A673 (cell line): ENCODE measurements at regions not wholly inside any gene's neighbourhood (a gene's known extent, or its start where the extent isn't known, plus 50 kb on each side); places are given as distances from the start of the nearest gene placed in this dataset.

Experiments used
- CTCF ChIP-seq: fragments of 300-800, 200-600 bp; sonication (generic); conservative IDR thresholded peaks from 2 replicates; pipeline ENCODE4 v1.5.1; 2017; ENCODE audit warnings: low read depth, mild to moderate bottlenecking, antibody characterized with exemption, low read length, moderate library complexity, mixed read lengths
- EZH2 ChIP-seq: fragments of 200-600 bp; sonication (generic); IDR thresholded peaks from 2 replicates; pipeline ENCODE4 v1.6.1; 2017; ENCODE audit warnings: borderline replicate concordance, low read depth, mild to moderate bottlenecking, mixed read lengths, antibody characterized with exemption, low read length; ENCODE audit not compliant: poor library complexity, severe bottlenecking

GRCh38 chr11:115097796-115098408, 406.3 kb downstream of the CADM1 start:
- no peak for TF ChIP-seq CTCF
- TF ChIP-seq EZH2 = no peak
